HPDE6-E6E7 (cell line): ENCODE measurements at regions not wholly inside any gene's neighbourhood (a gene's known extent, or its start where the extent isn't known, plus 50 kb on each side); places are given as distances from the start of the nearest gene placed in this dataset.
A peak's percentile ranks its signal among the peaks of the same experiment; 100 is the strongest.

Source experiments
- DNase-seq: peaks from one replicate; pipeline ENCODE4 v3.0.0; 2011; ENCODE audit warnings: missing footprints; ENCODE audit errors: extremely low spot score

- DNase-seq = peak; percentile 66
Observed at GRCh38 chr20:50376888-50377459, 133.2 kb upstream of the PTPN1 start.

- no peak for DNase-seq
Observed at GRCh38 chr20:50378170-50379000, 131.8 kb upstream of the PTPN1 start.

DNA sequence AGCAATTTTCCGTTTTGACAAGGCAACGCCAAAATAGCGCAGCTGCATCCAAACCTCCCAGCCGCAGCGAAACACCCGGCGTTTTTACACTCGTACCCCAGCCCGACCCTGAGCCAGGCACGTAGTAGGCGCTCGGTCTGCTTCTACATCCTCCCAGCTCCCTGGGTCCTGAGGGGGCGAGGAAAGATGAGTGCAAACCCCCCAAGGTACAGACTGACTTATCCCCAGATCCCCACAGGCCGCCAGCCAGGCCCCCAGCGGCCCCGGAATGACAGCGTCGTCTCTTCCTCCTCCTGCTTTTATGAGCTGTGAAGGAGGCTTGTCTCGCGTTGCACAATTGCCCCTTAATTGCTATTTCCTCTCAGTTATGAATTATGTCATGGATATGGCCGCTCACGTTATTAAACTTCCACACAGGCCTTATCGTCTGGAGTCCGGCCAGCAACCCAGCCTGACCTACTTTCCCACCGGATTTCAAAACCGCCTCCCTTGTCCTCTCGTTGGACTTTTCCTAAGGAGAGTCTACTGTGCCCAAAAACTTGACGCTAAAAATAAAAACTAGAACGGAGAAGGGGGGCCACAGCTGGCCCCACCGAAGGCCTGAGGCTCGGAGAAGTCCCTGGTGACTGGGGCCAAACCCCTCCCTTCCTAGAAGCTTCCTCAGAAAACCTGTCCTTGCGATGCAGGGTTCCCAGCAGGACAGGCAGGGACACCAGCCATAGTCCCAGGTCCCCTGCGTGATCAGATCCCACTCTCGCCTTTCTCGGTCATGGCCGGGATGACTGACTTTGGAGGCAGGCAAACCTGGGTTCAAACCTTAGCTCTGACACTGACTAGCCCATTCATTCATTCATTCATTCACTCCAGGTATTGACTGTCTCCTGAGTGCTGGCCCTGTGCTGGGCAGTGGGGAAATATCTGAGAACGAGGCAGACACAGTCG lies 130.9 kb upstream of the PTPN1 start:
- DNase-seq = no peak

DNA sequence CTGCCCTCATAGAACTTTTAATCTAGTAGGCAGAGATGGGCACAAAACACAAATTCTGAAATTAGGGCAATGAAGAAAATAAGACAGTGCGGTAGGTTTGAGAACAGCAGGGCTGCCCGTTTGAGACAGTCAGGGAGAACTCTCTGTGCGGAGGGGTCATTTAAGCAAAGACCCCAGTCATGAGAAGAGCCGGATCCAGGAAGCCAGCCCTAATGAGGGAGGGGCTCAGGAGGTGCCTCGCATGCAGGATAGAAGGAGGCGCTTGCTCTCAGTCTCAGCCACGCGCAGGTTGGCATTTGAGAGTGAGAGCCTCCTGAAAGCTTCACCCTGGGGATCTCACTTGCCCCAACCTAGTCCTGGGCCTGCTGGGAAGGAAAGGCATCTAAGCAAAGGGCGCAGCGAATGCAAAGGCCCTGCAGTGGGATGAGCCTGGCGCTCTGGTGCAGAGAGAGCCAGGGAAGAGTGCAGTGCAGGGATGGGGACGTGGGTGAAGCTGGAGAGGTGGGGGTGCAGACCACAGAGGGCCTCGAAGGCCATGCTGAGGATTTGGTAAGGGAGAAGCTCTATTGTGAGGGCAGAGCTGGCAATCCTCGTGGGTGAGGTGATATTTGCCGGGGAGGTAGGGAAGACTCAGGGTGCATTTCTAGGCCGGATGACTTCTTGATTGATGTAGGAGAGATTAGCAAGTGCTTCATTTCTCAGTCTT lies 130.0 kb upstream of the PTPN1 start:
- DNase-seq = no peak

- peak; percentile 83 for DNase-seq
Observed at GRCh38 chr20:50380697-50381040, 129.5 kb upstream of the PTPN1 start.

DNA sequence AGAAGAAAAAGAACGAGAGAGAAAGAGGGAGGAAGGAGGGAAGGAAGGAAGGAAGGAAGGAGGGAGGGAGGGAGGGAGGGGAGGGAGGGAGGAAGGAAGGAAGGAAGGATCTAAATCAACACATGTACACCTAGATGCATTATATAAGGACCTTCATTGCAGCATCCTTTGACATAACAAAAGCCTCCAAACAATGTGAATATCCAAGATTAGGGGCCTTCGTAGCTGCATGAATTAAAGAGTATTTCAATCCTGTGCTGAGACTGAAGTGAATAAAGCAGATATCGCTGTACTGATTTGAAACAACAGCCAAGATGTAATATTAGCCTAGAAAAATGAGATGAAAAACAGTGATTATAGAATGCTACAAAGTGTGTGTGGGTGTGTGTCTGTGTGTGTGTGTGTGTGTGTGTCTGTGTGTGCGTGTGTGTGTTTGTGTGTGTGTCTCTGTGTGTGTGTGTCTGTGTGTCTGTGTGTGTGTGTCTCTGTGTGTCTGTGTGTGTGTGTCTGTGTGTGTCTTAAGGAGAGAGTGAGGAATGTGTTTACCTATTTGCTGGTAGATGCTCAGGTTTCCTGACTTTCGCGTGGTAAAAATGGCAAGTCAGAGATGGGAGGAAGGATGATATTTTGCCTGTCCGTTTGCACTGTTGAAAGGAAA lies 129.0 kb upstream of the PTPN1 start:
- no peak for DNase-seq

DNA sequence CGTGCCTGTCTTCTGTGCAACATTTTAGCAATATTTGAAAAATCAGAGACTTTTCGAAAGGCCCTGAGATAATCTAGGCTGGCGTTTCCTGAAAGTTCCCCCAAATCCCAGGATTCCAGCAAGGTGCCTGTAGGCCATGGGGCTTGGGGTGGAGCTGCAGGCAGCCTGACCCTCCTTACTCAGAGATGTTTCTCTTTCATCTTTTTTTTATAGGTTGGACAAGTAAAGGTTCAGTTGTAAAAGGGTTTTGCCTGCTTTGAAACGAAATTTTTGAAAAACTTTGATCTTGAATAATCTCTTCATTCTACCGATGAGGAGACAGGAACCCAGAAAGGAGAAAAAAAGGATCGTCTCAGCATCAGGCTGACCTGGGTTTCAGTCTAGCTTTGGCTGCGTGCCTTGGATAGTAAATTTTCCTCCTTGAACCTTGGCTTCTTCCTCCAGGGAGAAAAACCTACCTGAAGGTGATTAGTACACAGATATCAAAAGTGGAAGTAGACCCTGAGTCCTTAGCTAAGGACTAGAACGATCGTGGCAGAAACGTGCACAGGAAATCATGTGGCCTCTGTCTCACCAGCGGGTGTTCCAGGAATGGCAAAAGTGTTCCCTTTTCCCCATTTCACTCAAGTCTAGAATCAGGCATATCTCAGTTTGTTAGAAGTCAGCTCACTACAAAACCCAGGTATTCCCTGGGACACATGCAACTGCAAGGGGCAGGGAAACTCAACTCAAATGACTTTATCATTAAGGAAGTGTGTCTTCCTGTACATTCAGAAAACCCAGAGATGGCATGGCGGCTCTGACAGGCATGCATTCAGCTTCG lies 128.2 kb upstream of the PTPN1 start:
- DNase-seq = no peak

DNA sequence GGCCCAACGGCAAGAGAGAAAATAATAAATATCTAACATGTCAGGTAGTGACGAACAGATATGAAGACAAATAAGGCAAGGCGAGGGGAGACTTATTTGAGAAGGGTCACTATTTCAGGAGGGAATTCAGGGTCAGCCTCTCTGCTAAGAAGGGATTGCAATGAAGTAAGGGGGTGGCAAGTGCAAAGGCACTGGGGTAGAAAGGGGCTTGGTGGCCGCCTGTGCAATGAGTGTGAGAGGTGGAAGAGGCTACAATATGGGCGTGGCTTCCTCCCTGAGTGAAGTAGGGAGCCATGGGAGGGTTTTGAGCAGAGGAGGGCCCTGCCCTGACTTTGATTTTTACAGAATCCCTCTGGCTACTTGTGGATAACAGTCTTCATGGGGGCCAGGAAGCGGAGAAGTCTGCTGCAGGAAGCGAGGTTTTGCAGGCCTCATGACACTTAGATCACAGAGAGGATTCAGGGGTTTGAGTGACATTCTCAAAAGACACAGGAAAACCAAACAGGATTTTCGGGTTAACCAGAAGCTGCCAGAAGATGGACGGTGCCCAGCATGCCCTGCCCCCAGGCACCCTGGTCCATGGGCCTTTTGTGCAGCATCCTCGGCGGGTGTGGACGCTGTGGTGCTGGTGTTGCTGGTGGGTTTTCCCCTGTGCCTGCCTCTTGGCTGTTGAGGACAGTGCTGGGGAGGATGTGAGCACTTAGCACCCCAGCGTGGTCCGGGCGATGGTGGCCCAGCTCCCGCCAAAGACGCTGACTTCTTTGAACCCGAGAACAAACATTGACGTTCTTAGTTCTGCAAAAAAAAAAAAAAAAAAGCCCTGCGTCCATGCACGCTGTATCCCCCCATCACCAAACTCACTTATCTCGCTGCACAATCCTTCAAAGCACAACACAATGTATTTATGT lies 124.2 kb upstream of the PTPN1 start:
- no peak for DNase-seq

GRCh38 chr20:50386641-50386960 lies 123.6 kb upstream of the PTPN1 start:
- no peak for DNase-seq

- no peak for DNase-seq
Observed at GRCh38 chr20:50387218-50387995, 122.8 kb upstream of the PTPN1 start.

DNA sequence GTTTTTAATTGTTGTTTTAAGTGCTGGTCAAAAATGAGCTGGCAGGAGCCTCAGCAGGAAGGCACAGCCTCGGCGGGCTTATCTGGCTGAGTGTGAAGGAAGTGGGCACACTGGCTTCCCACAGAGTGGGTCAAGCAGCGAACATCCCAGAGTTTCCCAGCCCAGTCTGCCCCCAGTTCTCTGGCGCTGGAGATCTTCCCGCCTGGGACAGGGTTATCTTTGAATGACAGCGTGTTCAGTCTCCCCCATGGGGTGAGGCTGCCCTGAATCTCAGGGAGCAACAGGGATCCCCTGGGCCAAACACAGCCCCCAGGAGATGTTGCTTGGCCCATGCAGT lies 122.2 kb upstream of the PTPN1 start:
- DNase-seq = no peak

GRCh38 chr20:50388733-50389437 lies 121.3 kb upstream of the PTPN1 start:
- no peak for DNase-seq

GRCh38 chr20:50389438-50389807 lies 120.8 kb upstream of the PTPN1 start:
- DNase-seq = no peak

GRCh38 chr20:50389808-50390684 lies 120.1 kb upstream of the PTPN1 start:
- DNase-seq = no peak

- DNase-seq = no peak
Observed at GRCh38 chr20:50390685-50391443, 119.3 kb upstream of the PTPN1 start.

- DNase-seq = no peak
Observed at GRCh38 chr20:50391444-50392137, 118.6 kb upstream of the PTPN1 start.
